GM23338 (cell line): ENCODE measurements at regions not wholly inside any gene's neighbourhood (a gene's known extent, or its start where the extent isn't known, plus 50 kb on each side); places are given as distances from the start of the nearest gene placed in this dataset.

ENCODE experiments used
- EZH2 ChIP-seq: fragments of 200-600 bp; sonication (generic); IDR thresholded peaks from one replicate; pipeline ENCODE4 v1.8.0; 2017; ENCODE audit warnings: antibody characterized with exemption, mild to moderate bottlenecking, low read depth; ENCODE audit not compliant: unreplicated experiment
- EZH2phosphoT487 ChIP-seq: fragments of 200-600 bp; sonication (generic); IDR thresholded peaks from one replicate; pipeline ENCODE4 v1.8.1; 2018; ENCODE audit warnings: antibody characterized with exemption; ENCODE audit not compliant: unreplicated experiment
- POLR2AphosphoS5 ChIP-seq: IDR thresholded peaks from 2 replicates; pipeline ENCODE4 v1.6.1; 2016; ENCODE audit warnings: antibody characterized with exemption, low read depth
- TF ChIP-seq, protein P1 (sequence below), 2 experiments: fragments of 200-600 bp in 1 of 2; sonication (generic) in 1 of 2; conservative IDR thresholded peaks; 2 replicates each; pipeline versions ENCODE4 v1.5.1 to v1.6.1; 2016 to 2017; ENCODE audit warnings: antibody characterized with exemption in 2 of 2, low read depth in 2 of 2, mild to moderate bottlenecking in 2 of 2, moderate library complexity in 1 of 2

DNA sequence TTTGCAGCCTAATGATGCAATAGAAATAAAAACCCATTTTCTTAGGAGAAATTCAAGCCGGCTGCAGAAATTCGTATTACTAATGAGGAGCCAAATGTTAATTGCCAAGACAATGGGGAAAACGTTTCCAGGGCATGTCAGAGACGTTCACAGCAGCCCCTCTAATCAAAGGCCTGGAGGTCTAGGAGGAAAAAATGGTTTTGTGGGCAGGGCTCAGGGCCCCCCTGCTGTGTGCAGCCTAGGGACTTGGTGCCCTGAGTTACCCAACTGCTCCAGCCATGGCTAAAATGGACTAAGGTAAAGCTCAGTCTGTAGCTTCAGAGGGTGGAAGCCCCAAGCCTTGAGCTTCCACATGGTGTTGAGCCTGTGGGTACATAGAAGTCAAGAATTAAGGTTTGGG is 461.4 kb downstream of the FAT4 start:
- TF ChIP-seq POLR2AphosphoS5, result no peak
- TF ChIP-seq, protein P1, sequence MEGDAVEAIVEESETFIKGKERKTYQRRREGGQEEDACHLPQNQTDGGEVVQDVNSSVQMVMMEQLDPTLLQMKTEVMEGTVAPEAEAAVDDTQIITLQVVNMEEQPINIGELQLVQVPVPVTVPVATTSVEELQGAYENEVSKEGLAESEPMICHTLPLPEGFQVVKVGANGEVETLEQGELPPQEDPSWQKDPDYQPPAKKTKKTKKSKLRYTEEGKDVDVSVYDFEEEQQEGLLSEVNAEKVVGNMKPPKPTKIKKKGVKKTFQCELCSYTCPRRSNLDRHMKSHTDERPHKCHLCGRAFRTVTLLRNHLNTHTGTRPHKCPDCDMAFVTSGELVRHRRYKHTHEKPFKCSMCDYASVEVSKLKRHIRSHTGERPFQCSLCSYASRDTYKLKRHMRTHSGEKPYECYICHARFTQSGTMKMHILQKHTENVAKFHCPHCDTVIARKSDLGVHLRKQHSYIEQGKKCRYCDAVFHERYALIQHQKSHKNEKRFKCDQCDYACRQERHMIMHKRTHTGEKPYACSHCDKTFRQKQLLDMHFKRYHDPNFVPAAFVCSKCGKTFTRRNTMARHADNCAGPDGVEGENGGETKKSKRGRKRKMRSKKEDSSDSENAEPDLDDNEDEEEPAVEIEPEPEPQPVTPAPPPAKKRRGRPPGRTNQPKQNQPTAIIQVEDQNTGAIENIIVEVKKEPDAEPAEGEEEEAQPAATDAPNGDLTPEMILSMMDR (conservative IDR thresholded peaks at IDR 0.05; ENCODE audit: low read depth in 2 of 2), result no peak
- TF ChIP-seq EZH2phosphoT487, result no peak
- TF ChIP-seq EZH2, result no peak
